Neutrophil (primary cell): ENCODE measurements at regions not wholly inside any gene's neighbourhood (a gene's known extent, or its start where the extent isn't known, plus 50 kb on each side); places are given as distances from the start of the nearest gene placed in this dataset.

Experiments used
- H3K27ac ChIP-seq: fragments of 200-600 bp; sonication (generic); 2 replicates; pipeline ENCODE4 v1.5.1; 2016; ENCODE audit warnings: mild to moderate bottlenecking, moderate library complexity
- H3K27me3 ChIP-seq: fragments of 200-600 bp; sonication (generic); 2 replicates; pipeline ENCODE4 v1.6.0; 2016; ENCODE audit warnings: mild to moderate bottlenecking
- H3K36me3 ChIP-seq: fragments of 200-600 bp; sonication (generic); 2 replicates; pipeline ENCODE4 v1.5.1; 2017
- H3K4me1 ChIP-seq, 2 experiments: fragments of 200-600 bp in 1 of 2; sonication (generic) in 1 of 2; 1 replicate in 1 of 2; 2 replicates in 1 of 2; pipeline versions ENCODE4 v1.5.1 to v1.6.1; 2013 to 2016; ENCODE audit warnings: low read depth in 1 of 2, low read length in 1 of 2, mild to moderate bottlenecking in 1 of 2, moderate library complexity in 1 of 2; ENCODE audit not compliant: control insufficient read depth in 1 of 2, insufficient read depth in 1 of 2
- H3K4me3 ChIP-seq, 2 experiments: fragments of 200-600 bp in 1 of 2; sonication (generic) in 1 of 2; 1 replicate in 1 of 2; 2 replicates in 1 of 2; pipeline ENCODE4 v1.5.1; 2013 to 2016; ENCODE audit warnings: low read depth in 1 of 2, low read length in 1 of 2, mild to moderate bottlenecking in 1 of 2, moderate library complexity in 1 of 2
- H3K9me3 ChIP-seq: fragments of 200-600 bp; sonication (generic); 2 replicates; pipeline ENCODE4 v1.5.1; 2016
- CTCF ChIP-seq: fragments of 200-600 bp; sonication (generic); IDR thresholded peaks from 2 replicates; pipeline ENCODE4 v1.5.1; 2016; ENCODE audit warnings: antibody characterized with exemption

GRCh38 chr4:29013341-29013740 lies 1706.8 kb upstream of the PCDH7 start:
- Histone ChIP-seq H3K9me3 (no peaks in the 10 kb centered on the region), H3K27me3 (no peaks in the 10 kb centered on the region), H3K27ac (no peak overlapping the region), H3K36me3 (no peaks in the 10 kb centered on the region), H3K4me3 (no peak overlapping the region), H3K4me1 (no peaks in the 10 kb centered on the region)
- no peak for TF ChIP-seq CTCF

GRCh38 chr4:29014555-29014954 lies 1705.6 kb upstream of the PCDH7 start:
- no peak for TF ChIP-seq CTCF
- H3K4me3 ChIP-seq, result no peak overlapping the region
- H3K27ac ChIP-seq, result no peak overlapping the region
- no peaks in the 10 kb centered on the region for H3K4me1 ChIP-seq
- no peaks in the 10 kb centered on the region for H3K9me3 ChIP-seq
- no peaks in the 10 kb centered on the region for H3K27me3 ChIP-seq
- no peaks in the 10 kb centered on the region for H3K36me3 ChIP-seq

- Histone ChIP-seq H3K4me1 (no peaks in the 10 kb centered on the region), H3K27me3 (no peaks in the 10 kb centered on the region), H3K36me3 (no peaks in the 10 kb centered on the region), H3K27ac (no peak overlapping the region), H3K4me3 (no peak overlapping the region), H3K9me3 (no peaks in the 10 kb centered on the region)
- TF ChIP-seq CTCF, result no peak
Observed at GRCh38 chr4:29033703-29034102, 1686.5 kb upstream of the PCDH7 start.

GRCh38 chr4:29037501-29037900 lies 1682.7 kb upstream of the PCDH7 start:
- Histone ChIP-seq H3K4me1 (no peaks in the 10 kb centered on the region), H3K27me3 (no peaks in the 10 kb centered on the region), H3K36me3 (no peaks in the 10 kb centered on the region), H3K4me3 (no peak overlapping the region), H3K27ac (no peak overlapping the region), H3K9me3 (no peaks in the 10 kb centered on the region)
- no peak for TF ChIP-seq CTCF

DNA sequence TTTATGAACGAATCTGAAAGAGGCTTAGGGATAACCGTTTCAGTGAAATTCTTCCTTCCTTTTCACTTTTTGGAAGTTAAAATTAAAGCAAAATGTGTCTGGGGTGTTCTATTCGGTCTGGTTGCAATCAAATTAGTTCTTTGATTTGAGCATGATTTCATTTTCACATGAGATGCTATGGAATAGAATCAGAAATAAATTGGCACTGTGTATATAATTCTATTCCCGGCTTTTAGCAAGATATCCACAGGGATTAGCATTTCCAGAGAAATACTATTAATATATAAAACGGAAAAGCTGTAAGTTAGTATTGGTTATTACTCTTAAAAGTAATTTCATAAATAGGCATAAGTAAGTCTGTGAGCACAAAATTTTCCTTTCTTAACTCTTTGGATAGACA lies 1676.8 kb upstream of the PCDH7 start:
- Histone ChIP-seq H3K27me3 (no peaks in the 10 kb centered on the region), H3K9me3 (no peaks in the 10 kb centered on the region), H3K27ac (no peak overlapping the region), H3K36me3 (no peaks in the 10 kb centered on the region), H3K4me3 (no peak overlapping the region), H3K4me1 (no peaks in the 10 kb centered on the region)
- no peak for TF ChIP-seq CTCF

DNA sequence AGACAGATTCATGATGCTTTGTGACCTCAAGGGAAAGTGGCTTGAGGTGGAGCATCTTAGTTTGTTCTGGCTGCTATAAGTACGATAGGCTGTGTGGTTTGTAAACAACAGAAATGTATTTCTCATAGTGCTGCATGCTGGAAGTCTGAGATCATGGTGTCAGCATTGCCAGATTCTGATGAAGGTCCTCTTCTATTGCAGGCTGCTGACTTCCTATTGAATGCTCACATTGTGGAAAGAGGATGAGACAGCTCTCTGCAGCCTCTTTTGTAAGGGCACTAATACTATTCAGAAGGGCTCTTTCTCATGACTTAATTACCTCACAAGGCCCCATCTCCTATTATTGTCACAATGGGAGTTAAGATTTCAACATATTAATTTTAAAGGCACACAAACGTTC lies 1674.0 kb upstream of the PCDH7 start:
- no peak for TF ChIP-seq CTCF
- H3K4me1 ChIP-seq, result no peaks in the 10 kb centered on the region
- no peaks in the 10 kb centered on the region for H3K27me3 ChIP-seq
- H3K9me3 ChIP-seq, result no peaks in the 10 kb centered on the region
- no peak overlapping the region for H3K4me3 ChIP-seq
- H3K36me3 ChIP-seq, result no peaks in the 10 kb centered on the region
- H3K27ac ChIP-seq, result no peak overlapping the region
